Neural crest cell (in vitro differentiated cells): ENCODE measurements at regions not wholly inside any gene's neighbourhood (a gene's known extent, or its start where the extent isn't known, plus 50 kb on each side); places are given as distances from the start of the nearest gene placed in this dataset.

ENCODE experiments used
- DNase-seq: peaks from one replicate; pipeline ENCODE4 v3.0.0; 2021; ENCODE audit warnings: low read depth, mixed read lengths, low spot score
- H3K27ac Mint-ChIP-seq: one replicate; pipeline ENCODE4 v1.8.0; 2021; ENCODE audit warnings: mild to moderate bottlenecking, mixed read lengths; ENCODE audit not compliant: unreplicated experiment
- H3K27me3 Mint-ChIP-seq: 2 replicates; pipeline ENCODE4 v1.8.0; 2021; ENCODE audit warnings: low read depth, mild to moderate bottlenecking, mixed read lengths
- H3K36me3 Mint-ChIP-seq: 2 replicates; pipeline ENCODE4 v1.8.0; 2021; ENCODE audit warnings: low read depth, mild to moderate bottlenecking, mixed read lengths
- H3K4me1 Mint-ChIP-seq: 2 replicates; pipeline ENCODE4 v1.8.0; 2021; ENCODE audit warnings: mixed read lengths
- H3K4me3 Mint-ChIP-seq: one replicate; pipeline ENCODE4 v1.8.0; 2021; ENCODE audit warnings: mild to moderate bottlenecking, mixed read lengths
- H3K9me3 Mint-ChIP-seq: 2 replicates; pipeline ENCODE4 v1.8.0; 2021; ENCODE audit warnings: mixed read lengths
- CTCF ChIP-seq: fragments of 200-600 bp; sonication (generic); conservative IDR thresholded peaks from 2 replicates; pipeline ENCODE4 v1.5.0; 2021; ENCODE audit warnings: antibody characterized with exemption, mild to moderate bottlenecking

GRCh38 chr14:86640288-86640687, 1110.3 kb downstream of the FLRT2 start:
- H3K27ac Mint-ChIP-seq: no peak overlapping the region

GRCh38 chr14:86639666-86640065, 1109.7 kb downstream of the FLRT2 start:
- Mint-ChIP-seq H3K27ac (no peak overlapping the region), H3K9me3 (no peaks in the 10 kb centered on the region), H3K4me3 (no peak overlapping the region), H3K4me1 (no peaks in the 10 kb centered on the region), H3K36me3 (no peaks in the 10 kb centered on the region), H3K27me3 (no peaks in the 10 kb centered on the region)
- TF ChIP-seq CTCF: no peak
- no peak for DNase-seq

More at GRCh38 chr14:86640288-86640687, 1110.3 kb downstream of the FLRT2 start:
- Mint-ChIP-seq H3K4me1 (no peaks in the 10 kb centered on the region), H3K27me3 (no peaks in the 10 kb centered on the region), H3K36me3 (no peaks in the 10 kb centered on the region), H3K9me3 (no peaks in the 10 kb centered on the region), H3K4me3 (no peak overlapping the region)
- TF ChIP-seq CTCF: no peak
- DNase-seq: no peak

- no peak for DNase-seq
- Mint-ChIP-seq H3K27me3 (no peaks in the 10 kb centered on the region), H3K36me3 (no peaks in the 10 kb centered on the region), H3K4me3 (no peak overlapping the region), H3K9me3 (no peaks in the 10 kb centered on the region), H3K27ac (no peak overlapping the region), H3K4me1 (no peaks in the 10 kb centered on the region)
- no peak for TF ChIP-seq CTCF
Observed at GRCh38 chr14:86639146-86639545, 1109.2 kb downstream of the FLRT2 start.

GRCh38 chr14:86627080-86627479, 1097.1 kb downstream of the FLRT2 start:
- H3K9me3 Mint-ChIP-seq: peaks cover 8% of the 10 kb centered on the region
- no peaks in the 10 kb centered on the region for H3K27me3 Mint-ChIP-seq
- no peaks in the 10 kb centered on the region for H3K4me1 Mint-ChIP-seq
- no peak overlapping the region for H3K27ac Mint-ChIP-seq
- H3K36me3 Mint-ChIP-seq: no peaks in the 10 kb centered on the region
- no peak for TF ChIP-seq CTCF
- H3K4me3 Mint-ChIP-seq: no peak overlapping the region
- no peak for DNase-seq

- no peak overlapping the region for H3K27ac Mint-ChIP-seq
- no peak overlapping the region for H3K4me3 Mint-ChIP-seq
- peaks cover 8% of the 10 kb centered on the region for H3K9me3 Mint-ChIP-seq
- H3K27me3 Mint-ChIP-seq: no peaks in the 10 kb centered on the region
- no peak for DNase-seq
- no peaks in the 10 kb centered on the region for H3K36me3 Mint-ChIP-seq
- H3K4me1 Mint-ChIP-seq: no peaks in the 10 kb centered on the region
- no peak for TF ChIP-seq CTCF
Observed at GRCh38 chr14:86626530-86626929, 1096.6 kb downstream of the FLRT2 start.

GRCh38 chr14:86625637-86626036, 1095.7 kb downstream of the FLRT2 start:
- no peak for DNase-seq
- no peak overlapping the region for H3K4me3 Mint-ChIP-seq
- no peak for TF ChIP-seq CTCF
- no peaks in the 10 kb centered on the region for H3K4me1 Mint-ChIP-seq
- H3K36me3 Mint-ChIP-seq: no peaks in the 10 kb centered on the region
- no peak overlapping the region for H3K27ac Mint-ChIP-seq
- peaks cover 10% of the 10 kb centered on the region for H3K9me3 Mint-ChIP-seq
- H3K27me3 Mint-ChIP-seq: no peaks in the 10 kb centered on the region
